SW 1271 (cell line): ENCODE measurements at regions not wholly inside any gene's neighbourhood (a gene's known extent, or its start where the extent isn't known, plus 50 kb on each side); places are given as distances from the start of the nearest gene placed in this dataset.

ENCODE experiments used
- DNase-seq, 2 experiments: peaks; one replicate each; lab custom pipeline; 2025; lab: John Stamatoyannopoulos, UW

GRCh38 chr15:47566610-47567009 is 150.7 kb upstream of the SEMA6D start:
- no peak for DNase-seq

DNA sequence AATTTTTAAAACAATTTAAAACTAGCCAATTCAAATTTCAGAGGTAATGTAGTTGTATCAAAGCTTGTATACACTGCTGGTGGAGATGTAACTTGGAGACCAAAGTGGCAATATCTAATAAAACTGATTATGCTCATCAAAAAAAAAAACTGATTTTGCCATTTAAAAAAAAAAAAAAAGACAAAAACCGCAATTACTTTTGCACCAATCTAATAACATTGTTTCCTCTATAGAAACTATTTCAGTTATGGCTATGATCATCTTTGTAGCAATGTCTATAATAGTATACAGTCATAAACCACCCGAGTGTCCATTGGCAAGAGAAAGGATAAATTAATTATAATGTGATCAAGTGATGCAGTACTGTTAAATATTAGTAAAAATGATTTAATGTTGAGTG is 149.3 kb upstream of the SEMA6D start:
- no peak for DNase-seq

- DNase-seq, result no peak
Observed at GRCh38 chr15:47570044-47570443, 147.3 kb upstream of the SEMA6D start.

DNA sequence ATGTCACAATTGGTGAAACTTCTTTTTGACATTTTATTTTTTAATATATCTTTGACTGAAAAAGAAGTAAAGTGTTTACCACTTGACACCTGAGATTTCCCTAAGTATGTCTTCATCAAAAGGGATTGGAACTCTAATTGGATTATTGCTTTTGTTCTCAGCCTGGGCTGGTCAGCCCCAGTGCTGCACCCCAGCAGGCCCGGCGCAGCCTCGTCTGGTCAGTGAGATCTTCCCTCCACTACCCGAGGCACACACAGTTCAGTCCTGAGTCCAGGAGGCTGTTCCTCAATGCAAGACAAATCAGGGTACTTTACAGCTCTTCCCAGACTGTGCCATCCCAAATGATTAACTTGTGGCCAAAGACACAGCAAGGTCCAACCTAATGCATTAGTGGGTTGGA is 146.9 kb upstream of the SEMA6D start:
- no peak for DNase-seq

- DNase-seq, result no peak
Observed at GRCh38 chr15:47570881-47571640, 146.2 kb upstream of the SEMA6D start.

DNA sequence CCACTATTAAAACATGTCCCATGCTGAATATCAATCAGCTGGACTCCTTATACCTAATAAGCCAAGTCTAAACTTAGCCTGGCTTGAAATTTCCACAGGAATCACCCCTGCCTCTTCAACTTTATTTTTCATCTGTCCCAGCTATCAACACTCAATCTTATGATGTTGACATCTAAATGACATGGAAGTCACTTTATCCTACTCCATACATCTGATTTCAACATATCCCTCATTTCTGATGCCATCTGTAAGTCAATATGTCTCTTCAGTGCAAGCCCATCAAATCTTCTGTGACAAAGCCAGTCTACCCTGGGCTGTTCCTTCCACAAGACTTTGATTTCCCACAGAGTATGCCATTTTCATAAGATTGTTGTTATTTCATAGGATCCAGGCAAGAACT is 143.6 kb upstream of the SEMA6D start:
- no peak for DNase-seq

DNA sequence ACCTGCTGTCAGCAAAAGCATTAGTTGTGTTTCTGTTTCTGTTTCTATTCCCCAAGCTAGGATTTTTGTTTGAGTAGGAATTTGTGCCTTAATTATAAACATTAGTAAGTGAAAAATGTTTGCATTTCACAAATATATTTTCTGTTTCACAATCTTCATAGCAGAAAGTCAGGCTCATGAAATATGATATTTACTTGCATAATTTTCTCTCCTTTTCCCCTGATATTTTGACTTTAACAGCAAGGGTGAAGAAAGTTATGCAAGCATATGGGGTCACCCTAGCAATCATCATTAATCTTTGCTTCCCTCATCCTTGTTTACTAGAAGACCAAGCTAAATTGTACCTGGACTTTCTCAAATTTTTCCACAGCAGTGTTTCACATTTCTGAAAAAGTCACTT is 140.3 kb upstream of the SEMA6D start:
- no peak for DNase-seq

DNA sequence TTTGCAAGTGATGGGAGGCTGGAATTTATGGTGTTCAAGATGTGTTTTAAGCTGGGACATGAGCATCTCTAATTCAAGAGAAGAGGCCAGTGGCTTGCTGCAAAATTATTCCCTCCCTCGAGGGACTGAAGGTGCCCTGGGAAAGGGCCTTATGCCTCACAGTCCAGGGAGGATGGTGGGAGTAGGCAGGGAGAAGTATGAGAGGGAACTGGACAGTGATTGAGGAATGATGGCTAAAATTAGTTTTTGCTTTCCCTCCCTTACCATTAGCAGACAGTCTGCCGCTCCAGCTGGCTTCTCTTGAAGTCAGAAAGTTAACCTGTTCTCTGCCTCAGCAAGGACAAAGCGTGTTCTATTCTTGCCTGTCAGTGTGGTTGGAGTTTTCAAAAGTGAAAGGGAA is 139.8 kb upstream of the SEMA6D start:
- no peak for DNase-seq

DNA sequence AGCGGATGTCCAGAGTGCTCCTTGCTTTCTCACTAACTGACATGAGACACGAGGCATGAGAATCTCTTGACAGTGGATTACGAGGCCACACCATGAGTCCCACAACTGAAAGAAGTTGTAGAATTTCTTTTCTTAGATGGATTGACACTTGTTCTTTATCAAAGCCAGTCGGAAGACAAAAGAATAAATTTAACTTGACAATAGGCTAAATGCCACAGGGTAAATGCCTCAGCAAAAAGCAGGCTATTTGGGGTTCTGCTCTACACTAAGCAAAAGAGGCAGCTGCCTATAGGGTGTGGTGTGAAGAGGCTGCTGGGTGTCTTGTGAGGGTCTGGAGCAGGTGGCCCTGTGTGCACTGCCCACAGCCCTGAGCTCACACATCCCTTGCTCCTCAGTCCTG is 135.1 kb upstream of the SEMA6D start:
- no peak for DNase-seq

DNA sequence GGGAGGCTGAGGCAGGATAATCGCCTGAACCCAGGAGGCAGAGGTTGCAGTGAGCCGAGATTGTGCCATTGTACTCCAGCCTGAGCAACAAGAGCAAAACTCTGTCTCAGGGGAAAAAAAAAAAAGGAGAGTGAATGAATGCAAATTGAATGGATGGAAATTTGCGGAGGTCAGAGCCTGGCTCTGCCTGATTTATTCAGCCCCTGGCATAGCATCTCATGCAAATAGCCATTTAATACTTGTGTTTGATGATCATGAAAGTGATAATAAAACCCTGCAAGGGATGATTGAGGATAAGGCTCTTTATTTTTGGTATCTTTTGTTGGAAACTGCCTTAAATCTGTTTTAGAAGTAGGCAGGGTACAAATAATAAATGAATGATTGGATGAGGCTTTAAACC is 133.0 kb upstream of the SEMA6D start:
- no peak for DNase-seq

- no peak for DNase-seq
Observed at GRCh38 chr15:47586653-47587224, 130.6 kb upstream of the SEMA6D start.

GRCh38 chr15:47587940-47588802 is 129.1 kb upstream of the SEMA6D start:
- DNase-seq, result no peak

DNA sequence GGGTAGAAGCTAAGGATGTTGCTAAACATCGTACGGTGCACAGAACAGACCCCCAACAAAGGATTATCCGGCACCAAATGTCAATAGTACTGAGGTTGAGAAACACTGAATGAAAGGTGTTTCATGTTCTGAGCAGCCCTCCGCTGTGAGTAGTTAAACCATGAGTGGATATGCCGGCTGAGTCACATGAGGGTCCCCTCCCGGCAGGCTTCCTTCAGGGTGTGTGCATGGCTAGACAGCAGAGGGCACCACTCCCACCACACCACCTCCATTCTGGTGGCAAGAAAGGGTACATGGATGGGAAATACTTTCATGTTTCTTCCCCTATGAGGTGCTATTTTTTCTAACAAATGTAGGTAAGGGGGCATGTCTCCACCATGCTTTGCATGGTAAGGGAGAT is 128.3 kb upstream of the SEMA6D start:
- no peak for DNase-seq

- no peak for DNase-seq
Observed at GRCh38 chr15:47598996-47599395, 118.3 kb upstream of the SEMA6D start.

DNA sequence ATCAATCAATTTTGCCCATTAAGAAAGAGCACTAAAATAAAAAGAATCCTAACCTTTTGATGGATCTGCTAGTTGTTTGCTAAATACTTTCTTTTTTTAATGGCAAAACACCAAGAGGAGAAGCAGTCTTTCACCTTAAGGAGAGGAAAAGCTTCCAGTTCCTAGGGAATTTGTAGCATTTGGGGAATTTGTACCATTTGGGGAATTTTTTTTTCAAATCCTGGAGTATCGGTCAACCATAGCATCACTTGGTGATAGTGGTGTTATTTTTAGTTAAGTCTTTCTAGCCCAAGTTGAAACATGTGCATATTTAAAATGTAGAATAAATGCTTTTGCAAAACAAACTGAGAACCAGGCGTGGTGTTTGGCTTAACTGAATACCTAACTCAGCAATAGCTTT is 117.5 kb upstream of the SEMA6D start:
- DNase-seq, result no peak

- no peak for DNase-seq
Observed at GRCh38 chr15:47602121-47602520, 115.2 kb upstream of the SEMA6D start.

GRCh38 chr15:47603026-47603425 is 114.3 kb upstream of the SEMA6D start:
- DNase-seq, result no peak

DNA sequence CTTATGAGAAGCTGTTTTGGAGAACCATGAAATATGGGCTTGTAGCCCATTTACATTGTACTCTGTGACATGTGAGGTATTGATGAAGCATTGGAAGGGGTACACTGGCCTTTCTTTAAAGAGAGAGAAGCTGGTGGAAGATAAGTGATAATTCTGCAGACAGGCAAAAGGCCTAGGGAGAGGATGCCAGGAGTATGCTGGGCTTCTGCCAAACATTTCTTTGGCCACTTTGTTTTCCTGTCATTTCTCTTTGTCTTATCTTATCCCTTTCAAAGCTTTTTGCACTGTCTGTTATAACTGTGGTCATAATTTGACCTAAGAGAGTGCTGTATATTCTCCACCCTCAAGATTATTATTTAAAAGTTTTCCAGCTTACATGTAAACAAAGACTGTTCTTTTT is 109.6 kb upstream of the SEMA6D start:
- DNase-seq, result no peak

DNA sequence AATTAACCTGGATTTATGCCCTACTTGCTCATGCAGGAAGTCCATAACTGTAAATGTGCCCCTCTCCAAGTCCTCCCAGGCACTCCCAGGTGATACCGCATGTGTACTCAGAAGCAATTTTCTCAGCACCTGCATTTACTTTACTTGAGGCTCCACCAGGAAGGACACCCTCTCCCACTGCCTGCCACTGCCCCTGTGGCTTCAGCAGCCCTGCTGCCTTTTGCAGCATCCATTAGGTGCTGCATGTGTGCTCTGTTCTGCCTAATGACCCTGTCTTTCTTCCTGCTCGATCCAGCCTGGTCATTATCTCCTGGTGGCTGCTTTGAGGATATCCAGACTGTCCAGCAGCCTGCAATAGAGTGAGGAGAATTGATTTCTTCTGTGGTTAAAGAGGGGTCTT is 107.6 kb upstream of the SEMA6D start:
- no peak for DNase-seq

- no peak for DNase-seq
Observed at GRCh38 chr15:47610736-47611135, 106.6 kb upstream of the SEMA6D start.

- DNase-seq, result no peak
Observed at GRCh38 chr15:47614360-47615011, 102.8 kb upstream of the SEMA6D start.

GRCh38 chr15:47616876-47617275 is 100.4 kb upstream of the SEMA6D start:
- DNase-seq, result no peak

GRCh38 chr15:47618241-47618640 is 99.1 kb upstream of the SEMA6D start:
- no peak for DNase-seq
